ENCODE measurements at regions not wholly inside any gene's neighbourhood (a gene's known extent, or its start where the extent isn't known, plus 50 kb on each side); places are given as distances from the start of the nearest gene placed in this dataset.

GRCh38 chr21:19776076-19776475 is 1222.1 kb upstream of the NCAM2 start:
- Histone ChIP-seq H3K4me3 (no peak overlapping the region), H3K36me3 (no peaks in the 10 kb centered on the region), H3K27ac (no peak overlapping the region), H3K27me3 (no peaks in the 10 kb centered on the region), H3K9me3 (peaks cover 0 to 6% of the 10 kb centered on the region in 2 donors), H3K4me1 (no peaks in the 10 kb centered on the region)
- WGBS, 2 donors (ENCODE audit: low coverage in 1 of 2) = 60 to 73% methylated on average over 1 of the region's 1 CpG
- TF ChIP-seq POLR2AphosphoS5 (IDR thresholded peaks at IDR 0.05) = no peak
- TF ChIP-seq, protein P1, sequence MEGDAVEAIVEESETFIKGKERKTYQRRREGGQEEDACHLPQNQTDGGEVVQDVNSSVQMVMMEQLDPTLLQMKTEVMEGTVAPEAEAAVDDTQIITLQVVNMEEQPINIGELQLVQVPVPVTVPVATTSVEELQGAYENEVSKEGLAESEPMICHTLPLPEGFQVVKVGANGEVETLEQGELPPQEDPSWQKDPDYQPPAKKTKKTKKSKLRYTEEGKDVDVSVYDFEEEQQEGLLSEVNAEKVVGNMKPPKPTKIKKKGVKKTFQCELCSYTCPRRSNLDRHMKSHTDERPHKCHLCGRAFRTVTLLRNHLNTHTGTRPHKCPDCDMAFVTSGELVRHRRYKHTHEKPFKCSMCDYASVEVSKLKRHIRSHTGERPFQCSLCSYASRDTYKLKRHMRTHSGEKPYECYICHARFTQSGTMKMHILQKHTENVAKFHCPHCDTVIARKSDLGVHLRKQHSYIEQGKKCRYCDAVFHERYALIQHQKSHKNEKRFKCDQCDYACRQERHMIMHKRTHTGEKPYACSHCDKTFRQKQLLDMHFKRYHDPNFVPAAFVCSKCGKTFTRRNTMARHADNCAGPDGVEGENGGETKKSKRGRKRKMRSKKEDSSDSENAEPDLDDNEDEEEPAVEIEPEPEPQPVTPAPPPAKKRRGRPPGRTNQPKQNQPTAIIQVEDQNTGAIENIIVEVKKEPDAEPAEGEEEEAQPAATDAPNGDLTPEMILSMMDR (IDR thresholded peaks at IDR 0.05) = no peak
- no peak for TF ChIP-seq POLR2A (IDR thresholded peaks at IDR 0.05)
- no peak for TF ChIP-seq EP300 (IDR thresholded peaks at IDR 0.05; ENCODE audit: low read depth)
- in situ Hi-C loops (cut with MboI; ENCODE audit: low pct_ligation_motif_present in 1 of 4, low pct_unique_long_range_greater_than_20kb in 1 of 4, low sequenced_read_pairs in 3 of 4) (no loop called here), intact Hi-C loops (cut with DNase I; ENCODE audit: low total_unique reads) (no loop called here)
- no peak for DNase-seq

DNA sequence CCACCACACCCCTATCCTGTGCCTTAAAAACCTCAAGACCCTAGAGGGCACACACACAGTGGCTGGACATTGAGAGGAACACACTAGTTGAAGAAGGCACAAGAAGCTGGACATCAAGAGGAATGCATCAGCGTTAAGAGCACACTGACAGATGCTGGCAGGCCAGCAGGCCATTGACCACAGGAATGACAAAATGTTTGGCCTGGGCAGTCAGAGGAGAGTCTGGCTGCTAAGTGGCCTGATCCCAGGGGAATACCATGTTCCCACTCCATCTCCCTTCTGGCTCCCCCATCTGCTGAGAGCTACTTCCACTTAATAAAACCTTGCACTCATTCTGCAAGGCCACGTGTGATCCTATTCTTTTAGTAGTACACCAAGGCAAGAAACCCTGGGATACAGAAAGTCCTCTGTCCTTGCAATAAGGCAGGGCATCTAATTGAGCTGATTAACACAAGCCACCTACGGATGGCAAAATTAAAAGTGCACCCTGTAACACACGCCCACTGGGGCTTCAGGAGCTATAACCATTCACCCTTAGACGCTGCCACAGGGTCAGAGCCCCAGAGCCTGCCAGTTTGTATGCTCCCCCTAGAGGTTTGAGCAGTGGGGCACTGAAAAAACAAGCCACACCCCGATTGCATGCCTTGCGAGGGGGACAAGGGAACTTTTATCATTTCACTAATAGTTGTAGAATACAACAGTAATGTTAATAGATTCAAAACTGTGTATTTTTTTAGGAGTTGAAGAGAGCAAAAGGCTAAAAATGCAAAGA is 1216.1 kb upstream of the NCAM2 start:
- in situ Hi-C loops (cut with MboI; ENCODE audit: low pct_ligation_motif_present in 1 of 4, low pct_unique_long_range_greater_than_20kb in 1 of 4, low sequenced_read_pairs in 3 of 4) = no loop called here
- Histone ChIP-seq H3K9me3 (peaks cover 0 to 6% of the 10 kb centered on the region in 2 donors), H3K27ac (no peak overlapping the region), H3K4me3 (no peak overlapping the region), H3K4me1 (no peaks in the 10 kb centered on the region), H3K36me3 (no peaks in the 10 kb centered on the region), H3K27me3 (no peaks in the 10 kb centered on the region)
- intact Hi-C loops (cut with DNase I; ENCODE audit: low total_unique reads) = no loop called here
- TF ChIP-seq, protein P1 (IDR thresholded peaks at IDR 0.05) = no peak
- no peak for TF ChIP-seq EP300 (IDR thresholded peaks at IDR 0.05; ENCODE audit: low read depth)
- no peak for TF ChIP-seq POLR2A (IDR thresholded peaks at IDR 0.05)
- TF ChIP-seq POLR2AphosphoS5 (IDR thresholded peaks at IDR 0.05) = no peak
- WGBS, 2 donors (ENCODE audit: low coverage in 1 of 2) = 88 to 92% methylated on average over 2 to 7 of the region's 7 CpGs
- no peak for DNase-seq

DNA sequence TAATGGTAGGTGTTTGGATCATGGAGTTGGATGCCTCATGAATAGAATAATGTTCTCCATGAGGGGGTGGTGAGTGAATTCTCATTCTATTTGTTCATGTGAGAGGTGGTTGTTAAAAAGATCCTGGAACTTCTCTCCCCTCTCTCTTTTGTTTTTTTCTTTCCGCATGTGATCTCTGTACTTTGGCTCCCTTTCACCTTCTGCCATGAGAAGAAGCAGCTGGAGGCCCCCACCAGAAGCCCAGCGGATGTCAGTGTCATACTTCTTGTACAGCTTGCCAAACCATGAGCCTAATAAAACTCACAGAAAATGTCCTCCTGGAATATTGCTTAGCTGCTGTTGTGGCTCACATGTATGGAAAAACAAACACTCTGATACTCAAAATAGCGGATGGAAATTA is 1212.3 kb upstream of the NCAM2 start:
- in situ Hi-C loops (cut with MboI; ENCODE audit: low pct_ligation_motif_present in 1 of 4, low pct_unique_long_range_greater_than_20kb in 1 of 4, low sequenced_read_pairs in 3 of 4) = no loop called here
- intact Hi-C loops (cut with DNase I; ENCODE audit: low total_unique reads) = no loop called here
- no peak overlapping the region for H3K27ac ChIP-seq
- no peak overlapping the region for H3K4me3 ChIP-seq
- H3K4me1 ChIP-seq = no peaks in the 10 kb centered on the region
- 68 to 75% methylated on average over 3 of the region's 3 CpGs for WGBS, 2 donors (ENCODE audit: low coverage in 1 of 2)
- TF ChIP-seq EP300 (IDR thresholded peaks at IDR 0.05; ENCODE audit: low read depth) (no peak), POLR2AphosphoS5 (IDR thresholded peaks at IDR 0.05) (no peak), POLR2A (IDR thresholded peaks at IDR 0.05) (no peak)
- TF ChIP-seq, protein P1 (IDR thresholded peaks at IDR 0.05) = no peak
- H3K27me3 ChIP-seq = no peaks in the 10 kb centered on the region
- no peaks in the 10 kb centered on the region for H3K36me3 ChIP-seq
- no peaks in the 10 kb centered on the region for H3K9me3 ChIP-seq
- no peak for DNase-seq

DNA sequence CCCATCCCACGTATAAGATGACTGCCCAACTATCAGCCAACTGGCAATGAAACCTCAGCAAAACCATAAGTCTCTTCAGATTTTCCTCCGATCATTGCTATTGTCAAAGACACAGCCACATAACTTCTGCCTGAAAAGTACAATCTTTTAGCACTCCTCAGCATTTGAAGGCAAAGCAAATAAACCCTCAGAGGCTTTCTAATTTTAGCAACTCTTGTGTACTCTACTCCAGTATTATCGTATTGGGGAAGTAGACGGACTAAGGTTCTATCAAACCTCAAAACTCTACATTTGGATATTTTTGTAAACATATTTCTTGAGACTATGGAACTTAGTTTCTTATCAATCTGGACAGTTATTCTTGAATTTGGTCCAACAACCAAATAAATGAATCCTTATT is 1206.2 kb upstream of the NCAM2 start:
- TF ChIP-seq, protein P1 (IDR thresholded peaks at IDR 0.05) = no peak
- no peak for TF ChIP-seq POLR2AphosphoS5 (IDR thresholded peaks at IDR 0.05)
- no peak for TF ChIP-seq POLR2A (IDR thresholded peaks at IDR 0.05)
- no peak for TF ChIP-seq EP300 (IDR thresholded peaks at IDR 0.05; ENCODE audit: low read depth)
- in situ Hi-C loops (cut with MboI; ENCODE audit: low pct_ligation_motif_present in 1 of 4, low pct_unique_long_range_greater_than_20kb in 1 of 4, low sequenced_read_pairs in 3 of 4) = no loop called here
- WGBS, 2 donors (ENCODE audit: low coverage in 1 of 2) = 78 to 93% methylated on average over 4 of the region's 4 CpGs

More for the DNA sequence above, 1206.2 kb upstream of the NCAM2 start:
- Histone ChIP-seq H3K4me1 (no peaks in the 10 kb centered on the region), H3K9me3 (no peaks in the 10 kb centered on the region), H3K4me3 (no peak overlapping the region), H3K27me3 (no peaks in the 10 kb centered on the region), H3K36me3 (no peaks in the 10 kb centered on the region), H3K27ac (no peak overlapping the region)
- intact Hi-C loops (cut with DNase I; ENCODE audit: low total_unique reads) = no loop called here
- DNase-seq = no peak
